Muscle of arm (tissue), 1 donor: ENCODE measurements at regions not wholly inside any gene's neighbourhood (a gene's known extent, or its start where the extent isn't known, plus 50 kb on each side); places are given as distances from the start of the nearest gene placed in this dataset.

Experiments
- DNase-seq: peaks from one replicate; pipeline ENCODE4 v3.0.0-alpha.2; 2013

DNA sequence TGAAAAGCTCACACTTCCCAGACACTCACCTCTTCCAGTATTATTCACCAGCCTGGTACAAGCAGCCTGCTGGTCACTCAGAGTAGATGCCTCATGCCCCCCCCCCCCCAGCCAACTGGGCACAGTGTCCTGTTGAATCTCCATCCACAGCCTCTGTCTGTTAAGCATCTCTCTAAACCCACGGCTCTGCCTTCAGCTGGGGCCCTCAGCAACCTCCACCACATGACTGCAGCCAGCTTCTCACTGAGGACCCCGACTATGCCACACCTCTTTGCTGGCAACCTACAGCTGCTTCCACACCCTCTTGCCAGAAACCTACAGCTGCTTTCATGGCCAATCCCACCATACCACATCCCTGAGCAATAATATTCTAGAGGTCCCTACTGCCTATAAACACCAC, 113.1 kb downstream of the RHOU start:
- no peak for DNase-seq

DNA sequence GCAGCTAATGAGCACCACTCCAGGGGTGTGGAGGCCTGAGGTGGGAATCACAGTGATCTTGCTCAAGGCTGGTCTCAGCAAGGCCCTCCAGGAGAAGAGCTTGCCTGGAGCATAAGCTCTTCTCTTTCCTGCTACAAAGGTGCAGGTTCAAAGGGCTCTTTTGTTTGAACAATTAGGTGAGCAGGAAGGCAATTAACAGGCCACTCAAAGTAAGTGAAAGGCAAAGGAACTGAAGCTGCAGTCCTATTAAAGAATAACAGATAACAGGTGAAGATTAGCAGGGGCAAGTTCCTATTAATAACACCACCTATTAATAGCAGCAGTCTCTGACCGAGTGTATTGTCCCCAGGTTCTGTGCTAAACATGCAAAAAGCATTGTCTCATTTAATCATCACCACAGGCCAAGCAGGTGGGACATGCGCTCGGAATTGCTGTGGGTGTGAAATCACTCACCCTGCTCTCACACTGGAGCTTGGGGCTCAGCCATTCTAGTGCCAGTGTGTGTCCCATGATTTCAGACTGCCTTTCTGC, 113.8 kb downstream of the RHOU start:
- no peak for DNase-seq

DNA sequence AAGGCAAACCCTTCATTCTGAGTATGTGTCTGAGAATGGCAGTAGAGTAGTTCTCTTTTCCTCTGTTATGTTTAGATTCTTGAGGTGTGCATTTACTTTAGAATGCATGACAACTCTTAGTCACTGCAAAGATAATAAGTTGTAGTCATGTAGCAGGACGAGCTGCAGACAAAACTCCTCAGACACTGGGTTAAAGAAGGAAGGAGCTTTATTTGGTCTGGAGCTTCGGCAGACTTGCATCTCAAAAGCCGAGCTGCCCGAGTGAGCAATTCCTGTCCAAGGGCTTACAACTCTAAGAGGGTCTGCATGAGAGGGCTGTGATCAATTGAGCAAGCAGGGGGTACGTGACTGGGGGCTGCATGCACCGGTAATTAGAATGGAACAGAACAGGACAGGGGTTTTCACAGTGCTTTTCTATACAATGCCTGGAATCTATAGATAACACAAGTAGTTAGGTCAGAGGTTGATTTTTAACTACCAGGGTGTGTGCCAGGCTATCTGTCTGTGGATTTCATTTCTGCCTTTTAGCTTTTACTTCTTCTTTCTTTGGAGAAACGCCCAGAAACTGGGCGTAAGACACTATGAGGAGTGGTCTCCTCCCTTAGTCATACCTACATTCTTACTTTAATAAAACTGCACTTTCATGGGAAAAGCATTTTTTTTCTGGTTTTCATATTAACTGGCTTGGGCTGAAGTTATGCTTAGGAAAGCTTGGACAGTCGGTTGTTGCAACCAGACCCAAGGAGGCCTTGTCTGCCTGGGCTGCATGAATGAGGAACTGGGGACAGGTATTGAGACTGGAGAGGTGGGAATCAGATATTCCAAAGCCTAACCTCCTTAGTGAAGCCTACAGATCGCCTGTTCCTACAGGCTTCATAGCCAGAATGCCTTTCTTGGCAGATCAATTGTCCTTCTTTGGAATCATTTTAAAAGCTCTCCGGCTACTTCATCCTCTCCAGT, 115.1 kb downstream of the RHOU start:
- DNase-seq, result no peak

DNA sequence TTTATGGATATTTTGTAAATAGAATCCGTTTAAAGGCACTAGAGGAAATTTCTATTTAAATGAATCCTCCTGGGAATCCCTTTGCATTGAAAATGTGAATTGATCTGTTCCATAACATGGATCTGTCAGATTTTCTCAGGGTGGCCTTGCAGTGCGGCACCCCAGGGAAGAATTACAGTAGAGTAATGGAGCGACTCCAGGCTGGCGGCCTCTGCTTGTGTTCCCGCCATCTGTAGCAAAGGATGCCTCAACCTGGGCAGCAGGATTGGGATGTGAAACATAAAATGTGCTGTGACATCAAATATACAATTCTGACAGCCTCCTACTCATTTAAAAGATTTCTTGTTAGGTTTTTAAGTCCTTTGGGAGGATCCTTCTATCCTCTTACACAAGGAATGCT, 115.9 kb downstream of the RHOU start:
- DNase-seq, result no peak

DNA sequence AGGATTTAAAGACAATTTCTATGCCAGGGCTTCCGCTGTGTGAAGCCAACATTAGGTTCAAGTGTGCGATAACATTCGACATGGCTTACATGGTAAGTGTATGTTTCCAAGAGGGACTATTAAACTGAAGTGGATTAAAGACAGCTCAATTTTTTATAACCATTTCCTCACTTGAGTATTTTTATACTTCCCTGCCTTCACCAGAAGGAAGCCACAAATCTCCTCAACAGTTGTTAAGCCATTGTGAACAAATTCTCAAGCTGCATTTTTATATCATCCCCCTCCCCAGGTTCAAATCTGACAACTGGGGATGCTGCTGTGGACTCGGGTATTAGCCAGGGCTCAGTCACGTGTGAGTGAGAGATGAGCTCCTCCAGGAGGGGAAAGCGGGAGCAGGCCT, 116.3 kb downstream of the RHOU start:
- DNase-seq, result no peak

DNA sequence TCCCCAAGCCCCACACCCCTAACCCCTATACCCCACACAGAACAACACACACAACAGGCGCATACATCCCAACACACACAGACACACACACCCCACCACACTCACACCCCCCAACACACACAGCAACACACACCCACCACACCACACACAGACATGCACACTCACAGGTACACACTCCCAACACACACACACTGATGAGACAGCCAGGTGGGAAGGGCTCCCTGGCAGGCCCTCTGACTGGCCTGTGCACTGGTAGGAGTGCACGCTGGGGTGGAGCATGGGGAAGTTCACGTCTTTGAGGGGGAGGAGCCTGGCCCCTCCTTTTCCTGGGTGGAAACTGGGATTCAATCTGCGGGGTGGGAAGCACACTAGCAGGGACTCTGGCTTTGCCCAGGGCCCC, 116.7 kb downstream of the RHOU start:
- DNase-seq, result no peak

DNA sequence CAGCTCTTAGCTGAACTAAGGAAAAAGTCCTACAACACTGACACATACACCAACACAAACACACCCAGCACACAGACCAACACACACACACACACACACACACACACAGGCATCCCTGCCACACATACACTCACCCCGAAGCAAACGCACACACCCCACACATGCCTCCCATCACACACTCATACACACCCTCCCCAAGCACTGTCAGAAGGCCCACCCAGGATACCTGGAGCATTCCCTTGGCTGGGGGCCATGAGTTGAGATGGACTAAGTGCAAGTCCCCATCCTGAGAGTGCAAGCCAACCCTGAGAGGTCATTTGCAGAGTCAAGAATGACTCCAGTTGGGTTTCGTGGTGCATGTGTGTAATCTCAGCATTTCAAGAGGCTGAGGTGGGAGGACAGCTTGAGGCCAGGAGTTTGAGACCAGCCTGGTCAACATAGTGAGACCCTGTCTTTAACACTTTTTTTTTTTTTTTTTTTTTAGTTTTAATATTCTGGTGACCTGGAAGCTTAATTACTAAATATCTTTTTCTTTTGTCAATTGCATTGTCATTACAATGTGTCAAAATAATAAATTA, 117.3 kb downstream of the RHOU start:
- no peak for DNase-seq

DNA sequence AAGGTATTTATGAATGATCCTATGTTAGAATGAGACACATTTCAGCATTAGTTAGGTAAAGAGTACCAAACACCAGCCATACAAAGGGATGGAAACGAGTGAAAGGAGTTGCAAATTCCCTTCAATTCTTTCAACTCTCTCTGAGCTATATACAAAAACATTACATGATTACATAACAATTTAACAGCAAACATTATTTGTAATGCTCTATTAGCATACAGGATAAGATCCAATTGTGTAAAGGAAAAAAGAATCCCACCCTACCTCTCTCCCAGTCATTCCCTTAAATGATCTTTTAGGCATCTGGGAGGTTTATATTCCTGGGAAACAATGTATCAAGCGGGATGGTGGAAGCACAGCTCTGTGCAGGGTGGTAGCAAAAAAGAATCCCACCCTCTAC, 117.9 kb downstream of the RHOU start:
- no peak for DNase-seq

DNA sequence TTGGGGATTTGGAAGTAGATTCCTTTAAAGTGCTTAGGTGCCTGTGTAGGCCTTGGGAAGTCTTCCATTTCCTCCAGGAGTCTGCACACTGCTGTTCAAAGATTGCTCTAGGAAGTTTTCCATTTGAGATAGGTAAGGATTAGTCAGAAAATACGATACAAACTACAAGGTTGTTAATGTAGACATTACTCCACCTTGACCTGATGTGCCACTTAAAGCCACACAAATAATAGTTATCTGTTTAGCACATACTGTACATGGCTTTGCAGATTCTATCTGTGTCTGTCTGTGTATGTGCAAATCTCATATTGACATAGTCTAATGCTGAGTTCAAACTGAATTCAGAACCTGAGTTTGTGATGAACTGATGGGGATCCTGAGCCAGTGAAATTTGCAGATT, 118.4 kb downstream of the RHOU start:
- DNase-seq, result no peak

DNA sequence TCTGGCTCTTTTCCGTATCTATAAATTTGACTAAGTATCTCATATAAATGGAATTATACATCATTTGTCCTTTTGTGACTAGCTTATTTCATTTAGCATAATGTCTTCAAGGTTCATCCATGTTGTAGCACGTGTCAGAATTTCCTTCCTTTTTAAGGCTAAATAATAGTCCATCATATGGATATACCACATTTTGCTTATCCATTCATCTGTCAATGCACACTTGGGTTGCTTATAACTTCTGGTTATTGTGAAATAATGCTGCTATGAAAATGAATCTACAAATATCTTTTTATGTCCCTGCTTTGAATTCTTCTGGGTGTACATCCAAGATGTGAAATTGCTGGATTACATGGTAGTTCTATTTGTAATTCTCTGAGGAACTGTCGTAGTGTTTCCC, 119.6 kb downstream of the RHOU start:
- DNase-seq, result no peak

DNA sequence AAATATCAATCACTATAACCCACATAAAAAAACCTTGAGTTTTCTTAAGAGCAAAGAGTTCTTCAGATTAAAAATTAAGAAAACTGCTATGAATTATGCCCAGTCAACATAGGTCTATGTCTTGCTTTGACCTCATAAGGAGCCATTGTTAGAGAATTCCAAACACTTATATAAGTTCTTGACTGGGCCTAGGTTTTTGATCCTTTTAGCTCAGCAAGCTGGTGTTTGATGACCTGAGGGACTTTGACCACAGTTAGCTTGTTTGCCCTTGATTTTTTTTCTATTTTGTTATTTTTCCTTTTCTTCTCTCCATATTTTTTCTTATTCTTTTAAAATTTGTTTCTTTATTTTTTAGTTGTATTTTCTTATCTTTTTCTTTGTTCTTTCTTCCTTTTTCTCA, 122.3 kb downstream of the RHOU start:
- no peak for DNase-seq

DNA sequence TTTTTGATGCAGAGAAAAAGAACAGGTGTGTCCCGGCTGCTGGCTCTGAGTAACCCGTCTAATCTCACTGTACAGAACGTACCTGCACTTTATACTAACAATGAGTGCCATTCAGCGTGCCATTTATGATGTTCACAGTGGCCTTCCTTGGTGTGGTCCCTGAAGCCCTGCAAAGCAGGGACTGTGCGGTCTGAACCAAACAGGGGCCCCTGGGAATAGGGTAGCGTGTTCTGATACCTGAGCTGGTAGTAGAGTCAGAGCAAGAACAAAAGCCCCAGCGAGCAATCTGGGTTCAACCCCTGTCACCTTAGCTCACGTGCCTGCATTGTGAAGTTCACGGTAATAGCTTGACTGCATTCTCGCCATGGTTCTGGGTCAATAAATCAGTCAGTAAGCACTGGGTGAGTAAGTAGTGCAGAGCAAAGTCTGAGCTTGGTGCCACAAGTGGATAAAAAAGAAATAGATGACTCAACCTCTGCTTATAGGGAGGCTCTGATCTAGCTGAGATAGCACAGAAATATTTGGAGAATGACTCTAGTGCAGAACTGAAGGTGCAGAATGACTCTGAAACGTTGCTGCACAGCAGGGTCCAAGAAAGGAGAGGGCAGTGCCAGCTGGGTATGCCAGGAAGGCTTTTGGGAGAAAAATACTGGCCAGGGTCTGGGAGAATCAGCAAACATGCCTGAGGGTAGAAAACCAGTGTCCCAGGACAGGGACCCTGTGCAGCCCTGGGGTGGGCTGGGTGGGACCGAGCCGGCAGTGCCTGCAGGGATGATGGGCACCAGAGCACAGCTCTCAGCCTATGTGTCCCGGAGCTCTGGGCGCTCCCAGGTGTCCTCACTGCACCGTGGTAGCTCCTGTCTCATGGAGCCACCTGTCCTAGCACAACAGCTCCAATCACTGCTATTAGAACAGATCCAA, 125.9 kb downstream of the RHOU start:
- no peak for DNase-seq

DNA sequence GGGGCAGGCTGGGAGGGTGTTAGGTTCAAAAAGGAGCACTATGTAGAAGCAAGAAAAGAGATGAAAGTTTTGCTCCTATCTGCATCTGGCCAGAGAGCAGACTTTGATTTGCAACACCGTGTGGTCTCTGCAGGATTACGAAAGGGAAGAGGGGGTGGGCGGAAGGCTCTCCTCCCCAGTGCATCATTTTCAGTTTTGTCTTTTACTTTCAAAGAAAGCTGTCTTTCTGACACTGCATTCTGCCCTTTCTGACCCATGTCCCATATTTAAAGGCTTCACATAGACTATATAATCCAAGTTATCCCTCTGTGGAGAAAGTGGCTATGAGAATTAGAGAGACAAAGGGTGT, 126.5 kb downstream of the RHOU start:
- DNase-seq, result no peak

DNA sequence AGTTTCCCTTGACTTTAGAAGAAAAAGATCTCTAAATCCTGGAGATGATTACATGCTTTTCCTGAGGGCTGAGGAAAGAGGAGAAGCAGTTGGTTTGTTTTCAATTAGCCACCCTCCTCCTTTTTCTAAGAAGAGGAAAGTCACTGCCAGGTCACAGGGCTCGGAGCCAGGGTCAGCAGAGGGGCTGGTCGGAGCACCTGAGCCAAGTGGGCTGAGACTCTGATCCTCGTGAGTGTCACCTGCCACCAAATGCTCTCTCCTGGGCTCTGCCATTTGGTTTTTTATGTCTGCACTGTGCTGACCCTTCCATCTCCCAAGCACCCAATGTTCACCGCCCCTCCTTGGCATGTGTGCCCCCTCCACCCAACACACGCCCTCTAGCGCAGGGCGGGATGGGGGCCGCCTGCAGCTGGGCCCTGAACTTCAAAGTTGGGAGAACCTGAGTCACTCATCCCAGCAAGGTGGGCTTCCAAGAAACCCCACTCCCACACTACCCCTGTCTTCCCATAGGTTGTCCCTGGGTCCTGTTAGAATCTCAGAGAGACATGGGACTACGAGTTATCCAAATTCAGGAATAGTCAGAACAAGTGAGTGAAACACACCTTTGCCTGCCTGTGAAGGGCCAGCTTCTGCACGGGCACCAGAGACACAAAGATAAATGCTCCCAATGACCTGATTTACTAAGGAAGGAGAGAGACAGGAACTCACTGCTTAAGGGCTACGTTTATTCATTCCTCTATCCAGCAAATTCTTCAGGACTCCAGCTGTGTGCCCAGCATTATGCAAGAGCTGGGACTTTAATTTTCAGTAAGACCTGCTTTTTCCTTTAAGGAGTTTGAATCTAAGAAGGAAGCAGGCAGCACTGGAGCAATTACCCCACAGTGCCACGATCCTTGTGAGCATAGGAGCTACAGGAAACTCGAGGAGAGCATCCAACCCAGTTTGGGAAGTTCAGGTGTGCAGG, 127.5 kb downstream of the RHOU start:
- DNase-seq, result no peak

DNA sequence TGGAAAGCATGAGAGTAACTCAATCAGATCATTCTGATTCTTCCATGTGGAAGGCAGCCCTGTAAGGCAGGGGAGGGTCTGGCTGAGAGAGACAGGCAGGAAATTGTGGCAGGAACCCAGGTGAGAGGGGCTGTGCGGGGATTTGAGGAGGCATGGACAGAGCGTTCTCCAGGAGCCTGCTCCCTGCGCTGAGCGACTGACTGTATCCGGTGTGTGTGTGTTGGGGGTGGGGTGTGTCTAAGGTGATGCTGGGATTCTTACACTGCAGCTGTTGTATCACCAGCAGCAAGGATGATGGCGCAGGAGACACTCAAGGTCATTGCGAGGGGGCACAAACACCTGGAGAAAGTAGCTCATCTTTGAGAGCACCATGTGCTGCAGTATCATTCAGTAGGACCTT, 128.5 kb downstream of the RHOU start:
- no peak for DNase-seq

DNA sequence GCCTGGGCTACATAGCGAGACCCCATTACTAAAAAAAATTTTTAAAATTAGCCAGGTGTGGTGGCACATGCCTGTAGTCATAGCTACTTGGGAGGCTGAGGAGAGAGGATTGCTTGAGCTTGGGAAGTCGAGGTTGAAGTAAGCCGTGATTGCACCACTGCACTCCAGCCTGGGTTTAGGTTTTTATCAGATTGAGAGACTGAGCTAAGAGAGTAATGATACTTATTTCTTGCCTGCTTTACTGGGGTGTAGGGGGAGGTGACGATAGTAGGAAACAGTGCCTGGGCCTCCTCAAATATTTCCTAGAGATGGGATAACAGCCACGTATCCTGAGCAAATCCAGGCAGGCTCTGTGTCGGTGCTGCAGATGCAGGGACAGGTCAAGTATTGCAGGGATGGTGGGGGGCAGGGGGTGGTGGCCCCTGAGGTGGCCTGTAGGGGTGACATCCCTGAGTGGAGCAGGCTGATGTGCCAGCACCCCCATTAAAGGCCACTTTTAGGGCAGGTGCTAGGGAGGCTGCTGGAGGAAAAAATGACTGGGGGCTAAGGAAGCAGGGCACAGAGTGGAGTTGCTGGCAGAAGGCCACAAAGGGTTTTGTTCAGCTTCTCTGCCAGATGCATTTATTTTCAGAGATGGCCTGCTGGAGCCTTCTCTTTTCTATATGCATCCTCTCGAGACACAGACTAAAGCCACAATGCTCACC, 130.5 kb downstream of the RHOU start:
- DNase-seq, result no peak

DNA sequence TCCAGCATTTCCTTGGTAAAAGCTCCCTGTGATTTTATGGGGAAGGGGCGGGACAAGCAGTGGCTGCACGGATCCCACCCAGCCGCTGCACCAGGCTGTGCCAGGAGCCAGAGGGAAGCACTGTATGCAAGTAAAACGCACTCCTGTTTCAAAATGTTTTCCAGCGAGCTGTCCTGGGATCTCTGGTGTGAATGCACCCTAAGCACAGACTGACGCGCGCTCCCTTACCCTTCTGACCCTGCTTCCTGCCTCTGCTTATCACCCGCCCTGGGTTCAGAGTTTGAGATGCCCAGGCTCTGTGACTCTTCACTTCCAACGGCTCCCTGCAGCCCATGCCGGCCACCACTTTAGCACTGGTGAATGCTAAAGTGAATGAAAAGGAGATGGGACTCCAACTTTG, 131.2 kb downstream of the RHOU start:
- DNase-seq, result no peak

DNA sequence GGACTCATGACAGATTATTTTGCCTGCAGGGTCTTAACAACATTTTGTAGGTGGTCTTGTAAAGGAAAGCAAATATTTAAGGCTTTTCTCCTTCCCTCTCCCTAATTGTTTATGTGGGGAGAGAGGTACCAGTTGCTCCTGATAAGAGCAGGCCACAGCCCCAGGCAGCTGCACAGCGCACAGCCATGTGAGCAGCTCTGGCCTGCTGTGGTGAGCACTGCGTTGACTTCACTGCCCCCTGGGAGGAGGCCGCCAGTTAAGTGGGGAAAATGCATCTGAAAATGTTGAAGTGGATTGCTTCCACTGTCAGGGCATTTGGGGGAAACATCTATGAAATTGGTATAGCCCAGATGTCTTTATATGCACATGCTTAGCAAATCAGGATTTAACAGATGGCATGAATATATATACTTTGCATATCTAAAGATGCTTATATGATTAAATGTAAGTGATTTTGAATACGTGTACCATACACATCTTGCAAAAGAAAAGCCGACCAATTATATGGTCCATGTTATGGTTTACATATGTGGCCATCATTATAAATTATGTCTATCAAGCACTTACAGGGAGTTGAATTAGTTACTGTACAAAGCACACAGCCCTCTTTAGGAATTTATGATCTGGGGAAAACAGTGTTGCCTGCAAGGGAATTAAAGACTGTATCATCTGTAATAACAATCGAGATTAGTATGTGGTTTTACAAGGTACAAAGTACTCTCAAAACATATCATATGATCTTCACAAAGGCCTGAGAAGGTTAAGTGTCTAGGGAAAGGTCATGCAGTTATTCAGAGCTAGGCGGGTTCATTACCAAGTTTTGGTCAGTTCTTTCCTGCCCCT, 132.1 kb downstream of the RHOU start:
- DNase-seq, result no peak

DNA sequence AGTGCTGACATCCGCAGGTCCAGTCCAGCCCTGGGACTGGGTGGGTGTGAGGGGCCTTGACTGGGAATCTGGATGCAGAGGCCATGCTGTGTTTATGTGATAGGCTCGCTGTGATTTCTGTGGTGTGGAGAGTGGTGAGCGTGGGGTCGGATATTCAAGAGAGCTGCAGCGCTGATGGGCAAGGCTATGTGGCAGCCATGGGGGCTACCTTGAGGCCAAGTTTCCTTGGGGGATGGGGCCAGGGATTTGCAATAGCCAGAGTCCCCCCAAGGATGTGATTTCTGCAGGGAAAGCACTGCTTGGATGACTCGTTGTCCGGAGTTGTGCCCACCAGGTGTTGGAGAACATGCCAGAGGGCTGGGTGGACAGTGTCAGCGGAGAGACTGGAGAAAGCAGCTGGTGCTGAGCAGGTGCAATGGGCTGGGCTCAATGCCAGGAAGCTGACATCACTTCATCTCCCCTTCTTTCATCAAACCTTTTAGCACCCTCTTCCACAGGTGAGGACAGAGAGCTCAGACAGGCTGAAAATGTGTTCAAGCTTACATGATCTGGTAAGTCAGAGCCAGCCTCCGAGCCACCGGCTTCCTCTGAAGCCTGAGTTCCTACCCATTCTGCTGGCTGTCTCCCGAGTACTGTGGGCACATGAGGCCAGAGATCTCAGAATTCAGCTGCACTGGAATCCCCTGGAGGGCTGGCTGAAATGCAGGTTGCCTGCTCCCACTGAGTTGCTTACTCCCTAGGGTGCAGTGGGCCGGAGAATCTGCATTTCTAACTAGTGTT, 132.9 kb downstream of the RHOU start:
- DNase-seq, result no peak
